ENCODE measurements at regions not wholly inside any gene's neighbourhood (a gene's known extent, or its start where the extent isn't known, plus 50 kb on each side); places are given as distances from the start of the nearest gene placed in this dataset.

DNA sequence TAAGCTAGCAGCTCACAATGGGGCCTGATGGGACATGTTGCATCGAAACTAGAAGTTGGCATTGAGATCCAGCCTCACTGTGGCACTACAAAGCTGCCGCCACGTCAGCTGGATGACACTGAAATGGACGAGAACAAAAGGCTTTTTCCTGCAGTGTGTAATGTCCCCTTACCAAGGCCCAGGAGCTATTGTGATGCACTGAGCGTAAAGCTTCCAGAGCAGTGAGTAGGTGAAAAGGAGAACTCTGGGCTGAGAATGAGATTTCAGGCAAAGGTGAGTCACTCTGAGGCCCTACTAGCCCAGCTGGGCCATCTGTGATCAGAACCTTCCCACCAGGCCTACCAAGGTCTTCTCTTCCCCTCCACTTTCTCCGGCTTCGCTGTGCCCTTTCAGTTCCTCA, 528.1 kb upstream of the KLF4 start:
- no peaks in the 10 kb centered on the region for H3K4me1 ChIP-seq (ENCODE audit: control insufficient read depth, insufficient read depth, low read length)
- H2BK20ac ChIP-seq (ENCODE audit: low read depth, low read length): no peak overlapping the region
- no peak overlapping the region; the same call in 1 of the 2 replicates for H3K23ac ChIP-seq (ENCODE audit: low read depth, low read length)
- ChIA-PET POLR2A (ENCODE audit: unreplicated experiment) (no interaction called here), CTCF (interaction anchor here (0.6 kb wide), 1 partner anchor 124 kb away, joined by 3 read pairs; no protein-coding TSS in a partner anchor)
- no peak overlapping the region for H3K14ac ChIP-seq (replicated peaks; ENCODE audit: low read depth, low read length)
- no peak overlapping the region for H2BK15ac ChIP-seq (ENCODE audit: low read depth, low read length)
- intact Hi-C loops (cut with micrococcal nuclease) (no loop called here), dilution Hi-C loops (cut with HindIII; ENCODE audit: low sequenced_read_pairs, unreplicated experiment) (no loop called here), in situ Hi-C loops (cut with MboI; ENCODE audit: low sequenced_read_pairs) (no loop called here)
- no peaks in the 10 kb centered on the region; the same call in 1 of the 2 replicates for H3K27me3 ChIP-seq (ENCODE audit: control insufficient read depth, insufficient read depth, low read length)
- no peaks in the 10 kb centered on the region for H3K36me3 ChIP-seq (ENCODE audit: control insufficient read depth, insufficient read depth, low read length)
- no peak overlapping the region for H2AK5ac ChIP-seq (ENCODE audit: low read depth, low read length)
- H3K4me2 ChIP-seq (ENCODE audit: low read depth, low read length): no peak overlapping the region
- ATAC-seq (ENCODE audit: low read depth): no peak
- H2BK120ac ChIP-seq (ENCODE audit: low read depth, low read length): no peak overlapping the region
- H3K9me1 ChIP-seq (ENCODE audit: insufficient read depth, low read length): no peaks in the 10 kb centered on the region
- H3K9ac ChIP-seq (ENCODE audit: low read depth, low read length): no peak overlapping the region
- H3K18ac ChIP-seq (ENCODE audit: low read depth, low read length): no peak overlapping the region
- H2BK5ac ChIP-seq (ENCODE audit: low read depth, low read length, poor library complexity, severe bottlenecking): no peak overlapping the region
- H3K9me3 ChIP-seq (ENCODE audit: control insufficient read depth, insufficient read depth, low read length): no peaks in the 10 kb centered on the region
- no peak overlapping the region for H2AFZ ChIP-seq (replicated peaks; ENCODE audit: low read length, poor library complexity)
- no peak overlapping the region for H4K5ac ChIP-seq (ENCODE audit: low read depth, low read length)
- H3K4me3 ChIP-seq (ENCODE audit: insufficient read depth, low read depth, low read length): no peak overlapping the region
- no peak overlapping the region for H3K4ac ChIP-seq (ENCODE audit: low read depth, low read length)
- no peak overlapping the region for H3K56ac ChIP-seq (ENCODE audit: extremely low read depth, insufficient read depth, low read length)
- H2AK9ac ChIP-seq (replicated peaks; ENCODE audit: low read depth, low read length, poor library complexity): no peak overlapping the region
- H4K20me1 ChIP-seq (ENCODE audit: insufficient read depth, low read length): no peaks in the 10 kb centered on the region
- WGBS, 2 experiments (ENCODE audit: extremely low coverage in 2 of 2, insufficient read length in 1 of 2): 92% methylated on average over 4 of the region's 7 CpGs; no CpG with 5 or more reads in 1 of the 2 experiments
- DNase-seq: no peak
- no peak for TF ChIP-seq CEBPB (IDR thresholded peaks at IDR 0.05; ENCODE audit: low read depth, low read length)
- no peak for TF ChIP-seq SMC3 (IDR thresholded peaks at IDR 0.05; ENCODE audit: low read depth, low read length)
- TF ChIP-seq, protein P1, sequence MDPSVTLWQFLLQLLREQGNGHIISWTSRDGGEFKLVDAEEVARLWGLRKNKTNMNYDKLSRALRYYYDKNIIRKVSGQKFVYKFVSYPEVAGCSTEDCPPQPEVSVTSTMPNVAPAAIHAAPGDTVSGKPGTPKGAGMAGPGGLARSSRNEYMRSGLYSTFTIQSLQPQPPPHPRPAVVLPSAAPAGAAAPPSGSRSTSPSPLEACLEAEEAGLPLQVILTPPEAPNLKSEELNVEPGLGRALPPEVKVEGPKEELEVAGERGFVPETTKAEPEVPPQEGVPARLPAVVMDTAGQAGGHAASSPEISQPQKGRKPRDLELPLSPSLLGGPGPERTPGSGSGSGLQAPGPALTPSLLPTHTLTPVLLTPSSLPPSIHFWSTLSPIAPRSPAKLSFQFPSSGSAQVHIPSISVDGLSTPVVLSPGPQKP (IDR thresholded peaks at IDR 0.05; ENCODE audit: borderline replicate concordance, low read depth, low read length): no peak
- no peak for TF ChIP-seq RCOR1 (IDR thresholded peaks at IDR 0.05; ENCODE audit: insufficient replicate concordance, low read length)
- TF ChIP-seq RAD21 (IDR thresholded peaks at IDR 0.05; ENCODE audit: low read length): no peak
- no peak for TF ChIP-seq RFX5 (IDR thresholded peaks at IDR 0.05; ENCODE audit: low read depth, low read length)
- no peak for TF ChIP-seq MXI1 (IDR thresholded peaks at IDR 0.05; ENCODE audit: borderline replicate concordance, low read depth, low read length)
- TF ChIP-seq, protein P2, sequence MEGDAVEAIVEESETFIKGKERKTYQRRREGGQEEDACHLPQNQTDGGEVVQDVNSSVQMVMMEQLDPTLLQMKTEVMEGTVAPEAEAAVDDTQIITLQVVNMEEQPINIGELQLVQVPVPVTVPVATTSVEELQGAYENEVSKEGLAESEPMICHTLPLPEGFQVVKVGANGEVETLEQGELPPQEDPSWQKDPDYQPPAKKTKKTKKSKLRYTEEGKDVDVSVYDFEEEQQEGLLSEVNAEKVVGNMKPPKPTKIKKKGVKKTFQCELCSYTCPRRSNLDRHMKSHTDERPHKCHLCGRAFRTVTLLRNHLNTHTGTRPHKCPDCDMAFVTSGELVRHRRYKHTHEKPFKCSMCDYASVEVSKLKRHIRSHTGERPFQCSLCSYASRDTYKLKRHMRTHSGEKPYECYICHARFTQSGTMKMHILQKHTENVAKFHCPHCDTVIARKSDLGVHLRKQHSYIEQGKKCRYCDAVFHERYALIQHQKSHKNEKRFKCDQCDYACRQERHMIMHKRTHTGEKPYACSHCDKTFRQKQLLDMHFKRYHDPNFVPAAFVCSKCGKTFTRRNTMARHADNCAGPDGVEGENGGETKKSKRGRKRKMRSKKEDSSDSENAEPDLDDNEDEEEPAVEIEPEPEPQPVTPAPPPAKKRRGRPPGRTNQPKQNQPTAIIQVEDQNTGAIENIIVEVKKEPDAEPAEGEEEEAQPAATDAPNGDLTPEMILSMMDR (conservative IDR thresholded peaks at IDR 0.05; ENCODE audit: low read depth, low read length): no peak
- TF ChIP-seq BHLHE40 (IDR thresholded peaks at IDR 0.05; ENCODE audit: low read depth, low read length): no peak
- no peak for TF ChIP-seq NFE2L2 (IDR thresholded peaks at IDR 0.05; ENCODE audit: low read depth, low read length)
- no peak overlapping the region for H3K27ac ChIP-seq (ENCODE audit: insufficient read depth, low read length)
- BruUV-seq (replicated peaks): no TSS peak
- H3K79me1 ChIP-seq (ENCODE audit: low read depth in 1 of 2, low read length in 2 of 2): no peaks in the 10 kb centered on the region
- H4K91ac ChIP-seq (ENCODE audit: insufficient read depth, low read depth, low read length): no peak overlapping the region
- H4K8ac ChIP-seq (ENCODE audit: low read depth in 2 of 2, low read length in 2 of 2): no peak overlapping the region
